ENCODE measurements at regions not wholly inside any gene's neighbourhood (a gene's known extent, or its start where the extent isn't known, plus 50 kb on each side); places are given as distances from the start of the nearest gene placed in this dataset.

DNA sequence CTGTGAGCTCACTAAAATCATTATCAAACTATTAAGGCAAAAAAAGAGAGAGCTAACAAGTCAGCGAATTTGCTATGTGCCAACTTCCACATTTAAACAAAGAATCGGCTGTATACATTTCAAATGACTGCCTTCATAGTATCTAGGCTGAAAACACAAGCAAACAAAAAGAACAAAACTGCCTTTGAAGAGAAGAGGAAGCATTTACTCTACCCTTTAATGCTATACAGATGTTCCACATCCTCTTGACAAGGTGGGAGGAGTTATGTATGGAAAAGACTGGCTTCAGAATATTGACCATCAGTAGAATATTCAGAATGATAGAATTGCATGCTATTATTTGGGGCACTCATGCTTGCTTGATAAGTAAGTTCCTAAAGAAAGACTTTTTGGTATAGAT is 741.7 kb downstream of the PLCL1 start:
- POLR2A ChIA-PET: no interaction called here
- CTCF ChIA-PET: interaction anchor here (1.4 to 1.5 kb wide), 2 partner anchors 17 to 41 kb away, joined by 4 read pairs; no protein-coding TSS in a partner anchor
- DNase-seq (ENCODE audit: extremely low spot score): no peak
- TF ChIP-seq, protein P1, sequence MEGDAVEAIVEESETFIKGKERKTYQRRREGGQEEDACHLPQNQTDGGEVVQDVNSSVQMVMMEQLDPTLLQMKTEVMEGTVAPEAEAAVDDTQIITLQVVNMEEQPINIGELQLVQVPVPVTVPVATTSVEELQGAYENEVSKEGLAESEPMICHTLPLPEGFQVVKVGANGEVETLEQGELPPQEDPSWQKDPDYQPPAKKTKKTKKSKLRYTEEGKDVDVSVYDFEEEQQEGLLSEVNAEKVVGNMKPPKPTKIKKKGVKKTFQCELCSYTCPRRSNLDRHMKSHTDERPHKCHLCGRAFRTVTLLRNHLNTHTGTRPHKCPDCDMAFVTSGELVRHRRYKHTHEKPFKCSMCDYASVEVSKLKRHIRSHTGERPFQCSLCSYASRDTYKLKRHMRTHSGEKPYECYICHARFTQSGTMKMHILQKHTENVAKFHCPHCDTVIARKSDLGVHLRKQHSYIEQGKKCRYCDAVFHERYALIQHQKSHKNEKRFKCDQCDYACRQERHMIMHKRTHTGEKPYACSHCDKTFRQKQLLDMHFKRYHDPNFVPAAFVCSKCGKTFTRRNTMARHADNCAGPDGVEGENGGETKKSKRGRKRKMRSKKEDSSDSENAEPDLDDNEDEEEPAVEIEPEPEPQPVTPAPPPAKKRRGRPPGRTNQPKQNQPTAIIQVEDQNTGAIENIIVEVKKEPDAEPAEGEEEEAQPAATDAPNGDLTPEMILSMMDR (IDR thresholded peaks at IDR 0.05; ENCODE audit: control extremely low read depth, extremely low read depth, low read depth, missing control alignments): no peak

DNA sequence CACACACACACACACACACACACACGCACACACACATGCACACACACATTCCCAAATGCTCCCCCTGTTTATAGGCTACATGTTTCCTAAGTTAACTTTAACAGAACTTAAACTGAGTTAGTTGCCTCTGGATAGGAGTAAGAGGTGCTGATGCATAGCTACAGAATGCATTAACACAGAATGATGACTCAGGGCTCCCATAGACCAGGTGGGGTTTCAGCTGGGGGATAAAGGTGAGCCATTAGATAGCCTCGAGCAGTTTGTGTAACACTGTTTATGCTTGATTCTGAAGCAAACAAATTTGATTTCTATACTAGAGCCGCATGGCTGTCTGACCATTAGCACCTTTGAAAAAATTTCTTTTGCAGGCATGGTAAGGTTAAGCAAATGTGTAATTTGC is 741.0 kb downstream of the PLCL1 start:
- CTCF ChIA-PET: interaction anchor here (1.4 to 1.5 kb wide), 2 partner anchors 16 to 42 kb away, joined by 4 read pairs; no protein-coding TSS in a partner anchor
- TF ChIP-seq, protein P1 (IDR thresholded peaks at IDR 0.05; ENCODE audit: control extremely low read depth, extremely low read depth, low read depth, missing control alignments): no peak
- POLR2A ChIA-PET: no interaction called here
- DNase-seq (ENCODE audit: extremely low spot score): no peak

DNA sequence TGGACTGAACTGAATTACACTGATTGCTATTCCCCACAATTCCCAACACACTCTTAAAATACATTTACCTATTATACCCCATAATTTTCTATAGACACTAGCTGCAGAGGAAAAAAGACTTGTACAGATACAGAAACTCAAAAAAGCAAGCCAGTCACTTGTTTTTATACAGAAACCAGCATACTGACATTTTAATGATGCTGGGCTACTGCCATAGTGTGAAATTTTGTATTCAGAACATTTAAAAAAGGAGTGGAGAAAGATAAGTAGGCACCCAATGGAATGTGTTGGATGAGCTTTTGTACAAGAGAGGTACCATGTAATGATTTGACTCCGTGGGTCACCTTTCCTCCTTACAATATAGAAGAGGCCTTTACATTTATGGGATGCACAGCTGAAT is 740.1 kb downstream of the PLCL1 start:
- TF ChIP-seq, protein P1 (IDR thresholded peaks at IDR 0.05; ENCODE audit: control extremely low read depth, extremely low read depth, low read depth, missing control alignments): no peak
- ChIA-PET CTCF (interaction anchor here (1.5 to 1.8 kb wide), 2 partner anchors 10 to 22 kb away, joined by 3 to 4 read pairs; no protein-coding TSS in a partner anchor), POLR2A (no interaction called here)
- no peak for DNase-seq (ENCODE audit: extremely low spot score)

DNA sequence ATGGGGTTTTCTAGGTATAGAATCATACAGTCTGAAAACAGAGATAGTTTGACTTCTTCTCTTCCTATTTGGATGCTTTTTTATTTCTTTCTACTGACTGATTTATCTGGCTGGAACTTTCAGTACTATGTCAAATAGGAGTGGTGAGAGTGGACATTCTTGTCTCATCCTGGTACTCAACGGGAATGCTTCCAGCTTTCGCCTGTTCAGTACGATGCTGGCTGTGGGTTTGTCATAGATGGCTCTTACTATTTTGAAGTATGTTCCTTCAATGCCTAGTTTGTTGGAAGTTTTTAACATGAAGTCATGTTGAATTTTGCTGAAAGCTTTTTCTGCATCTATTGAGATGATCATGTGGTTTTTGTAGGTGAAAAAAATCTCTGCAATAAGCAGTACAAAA is 730.4 kb downstream of the PLCL1 start:
- DNase-seq (ENCODE audit: extremely low spot score): no peak
- ChIA-PET POLR2A (no interaction called here), CTCF (interaction anchor here (0.9 kb wide), 1 partner anchor 8 kb away, joined by 3 read pairs; no protein-coding TSS in a partner anchor)
- TF ChIP-seq, protein P1 (IDR thresholded peaks at IDR 0.05; ENCODE audit: control extremely low read depth, extremely low read depth, low read depth, missing control alignments): no peak

DNA sequence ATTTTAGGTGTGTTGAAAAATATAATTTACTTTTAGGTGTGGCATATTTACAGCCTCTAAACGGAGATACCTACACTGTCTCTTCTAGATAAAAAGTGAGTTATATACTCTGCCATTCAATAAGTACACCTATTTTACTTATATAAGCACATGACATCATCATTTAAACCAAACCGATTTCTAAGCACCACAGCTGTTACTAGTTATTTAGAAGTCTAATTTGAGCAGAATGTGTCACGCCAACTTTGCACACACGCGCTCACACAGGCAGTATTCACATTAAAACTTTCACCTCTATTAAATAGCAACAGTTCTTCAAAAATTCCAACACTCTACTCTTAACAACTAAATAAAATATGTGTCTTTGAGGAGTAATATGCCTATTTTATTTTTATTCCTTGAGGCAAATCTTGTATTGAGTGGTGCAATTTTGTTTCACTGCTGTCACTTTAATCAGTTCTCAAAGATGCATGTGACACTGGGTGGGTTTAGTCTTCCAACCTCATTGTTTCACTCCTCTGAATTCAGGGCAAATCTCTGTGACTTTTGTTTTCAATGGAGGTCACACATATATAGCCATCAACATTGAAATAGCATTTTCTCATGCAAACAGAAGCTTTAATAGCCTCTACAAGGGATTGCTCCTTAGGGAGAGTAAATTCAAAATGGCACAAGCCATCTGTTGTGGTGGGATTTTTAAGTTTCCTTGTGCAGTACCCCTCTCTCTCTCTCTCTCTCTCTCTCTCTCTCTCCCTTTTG is 721.0 kb downstream of the PLCL1 start:
- no peak for DNase-seq (ENCODE audit: extremely low spot score)
- TF ChIP-seq, protein P1 (IDR thresholded peaks at IDR 0.05; ENCODE audit: control extremely low read depth, extremely low read depth, low read depth, missing control alignments): no peak
- ChIA-PET CTCF (no interaction called here), POLR2A (no interaction called here)

DNA sequence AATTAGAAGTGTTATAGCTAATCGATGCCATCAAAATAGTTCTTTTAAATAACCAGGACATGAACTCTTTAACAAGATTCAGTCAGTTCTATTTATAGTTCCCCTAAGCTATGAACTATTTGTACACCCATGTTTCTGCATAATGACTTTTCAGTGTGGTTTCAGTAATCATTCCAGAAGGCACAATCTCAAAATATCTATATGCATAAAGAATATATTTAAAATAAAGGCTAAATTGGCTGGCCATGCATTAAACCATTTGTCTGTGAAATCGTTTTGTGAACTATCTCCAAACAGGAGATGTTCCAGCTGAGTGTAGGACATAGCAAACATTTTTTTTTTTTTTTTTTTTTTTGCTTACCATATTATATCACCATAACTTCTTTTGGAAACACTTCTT is 719.3 kb downstream of the PLCL1 start:
- ChIA-PET CTCF (interaction anchor here (1.1 to 1.5 kb wide), 2 partner anchors 12 to 18 kb away, joined by 3 to 4 read pairs; no protein-coding TSS in a partner anchor), POLR2A (no interaction called here)
- no peak for DNase-seq (ENCODE audit: extremely low spot score)
- TF ChIP-seq, protein P1 (IDR thresholded peaks at IDR 0.05; ENCODE audit: control extremely low read depth, extremely low read depth, low read depth, missing control alignments): no peak

Measured in GM10248 (cell line).